ENCODE measurements at regions not wholly inside any gene's neighbourhood (a gene's known extent, or its start where the extent isn't known, plus 50 kb on each side); places are given as distances from the start of the nearest gene placed in this dataset.
"Not testable (repeated sequence)": the region's sequence is repeated elsewhere in the genome, so short reads cannot be mapped to it uniquely, and the experiment has no call there.

- not testable (repeated sequence) for DNase-seq (ENCODE audit: low spot score)
Observed at GRCh38 chr1:66424530-66424929, 109.4 kb upstream of the SGIP1 start.

GRCh38 chr1:66426239-66426853, 107.6 kb upstream of the SGIP1 start:
- no peak for DNase-seq (ENCODE audit: low spot score)

- not testable (repeated sequence) for DNase-seq (ENCODE audit: low spot score)
Observed at GRCh38 chr1:66430815-66431214, 103.1 kb upstream of the SGIP1 start.

- no peak for DNase-seq (ENCODE audit: low spot score)
Observed at GRCh38 chr1:66431999-66432398, 102.0 kb upstream of the SGIP1 start.

- no peak for DNase-seq (ENCODE audit: low spot score)
Observed at GRCh38 chr1:66433611-66434010, 100.3 kb upstream of the SGIP1 start.

GRCh38 chr1:66434096-66434495, 99.9 kb upstream of the SGIP1 start:
- no peak for DNase-seq (ENCODE audit: low spot score)

GRCh38 chr1:66435541-66435940, 98.4 kb upstream of the SGIP1 start:
- no peak for DNase-seq (ENCODE audit: low spot score)

GRCh38 chr1:66436378-66437135, 97.4 kb upstream of the SGIP1 start:
- DNase-seq (ENCODE audit: low spot score), result no peak

GRCh38 chr1:66437136-66437401, 96.9 kb upstream of the SGIP1 start:
- DNase-seq (ENCODE audit: low spot score), result no peak

- DNase-seq (ENCODE audit: low spot score), result no peak
Observed at GRCh38 chr1:66438062-66438461, 95.9 kb upstream of the SGIP1 start.

GRCh38 chr1:66438501-66438900, 95.5 kb upstream of the SGIP1 start:
- DNase-seq (ENCODE audit: low spot score), result no peak

GRCh38 chr1:66439031-66439740, 94.8 kb upstream of the SGIP1 start:
- no peak for DNase-seq (ENCODE audit: low spot score)

- DNase-seq (ENCODE audit: low spot score), result no peak
Observed at GRCh38 chr1:66443793-66444192, 90.2 kb upstream of the SGIP1 start.

GRCh38 chr1:66444438-66445265, 89.3 kb upstream of the SGIP1 start:
- DNase-seq (ENCODE audit: low spot score), result no peak

GRCh38 chr1:66445492-66446181, 88.3 kb upstream of the SGIP1 start:
- DNase-seq (ENCODE audit: low spot score), result peak; percentile 58

GRCh38 chr1:66446261-66447001, 87.5 kb upstream of the SGIP1 start:
- DNase-seq (ENCODE audit: low spot score), result peak; percentile 80

- no peak for DNase-seq (ENCODE audit: low spot score)
Observed at GRCh38 chr1:66450043-66450514, 83.9 kb upstream of the SGIP1 start.

GRCh38 chr1:66450847-66451246, 83.1 kb upstream of the SGIP1 start:
- DNase-seq (ENCODE audit: low spot score), result no peak

- DNase-seq (ENCODE audit: low spot score), result no peak
Observed at GRCh38 chr1:66452162-66452561, 81.8 kb upstream of the SGIP1 start.

GRCh38 chr1:66452982-66453381, 81.0 kb upstream of the SGIP1 start:
- no peak for DNase-seq (ENCODE audit: low spot score)

GRCh38 chr1:66455446-66455845, 78.5 kb upstream of the SGIP1 start:
- DNase-seq (ENCODE audit: low spot score), result no peak

Measured in Ammon's horn (tissue), 1 donor.